B cell (primary cell): ENCODE measurements at regions not wholly inside any gene's neighbourhood (a gene's known extent, or its start where the extent isn't known, plus 50 kb on each side); places are given as distances from the start of the nearest gene placed in this dataset.

Source experiments
- CTCF ChIP-seq: fragments of 200-600 bp; IDR thresholded peaks from one replicate; pipeline ENCODE4 v1.8.0; 2022; ENCODE audit warnings: antibody characterized with exemption, mild to moderate bottlenecking
- EZH2 ChIP-seq: IDR thresholded peaks from 2 replicates; pipeline ENCODE4 v1.6.1; 2012; ENCODE audit warnings: borderline replicate concordance, low read depth, mild to moderate bottlenecking, moderate library complexity, low read length; ENCODE audit not compliant: insufficient read depth, poor library complexity, severe bottlenecking

DNA sequence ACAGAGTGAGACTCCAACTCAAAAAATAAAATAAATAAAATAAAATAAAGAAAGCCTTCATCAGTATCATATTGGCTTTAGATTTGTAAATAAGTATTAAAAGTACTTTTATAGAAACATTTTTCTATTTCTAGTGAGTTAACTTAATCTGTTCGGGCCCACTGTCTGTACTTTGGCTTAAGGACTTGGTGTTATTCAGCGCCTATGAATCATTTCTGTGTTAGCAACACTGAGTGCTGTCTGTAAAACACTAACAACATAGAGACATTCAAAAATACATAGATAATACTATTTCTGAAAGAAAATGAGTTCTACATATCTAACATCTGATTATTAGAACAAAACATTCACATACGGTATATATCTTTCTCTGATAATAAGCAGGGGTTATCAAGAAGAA lies 221.5 kb upstream of the CDH19 start:
- TF ChIP-seq CTCF (no peak), EZH2 (no peak)
